CD4-positive, alpha-beta T cell treated with Interferon alpha-2 for 1 hour (primary cell): ENCODE measurements at regions not wholly inside any gene's neighbourhood (a gene's known extent, or its start where the extent isn't known, plus 50 kb on each side); places are given as distances from the start of the nearest gene placed in this dataset.

Experiments
- DNase-seq, 2 donors: peaks; one replicate each; pipeline ENCODE4 v3.0.0-alpha.2; 2020 to 2022

DNA sequence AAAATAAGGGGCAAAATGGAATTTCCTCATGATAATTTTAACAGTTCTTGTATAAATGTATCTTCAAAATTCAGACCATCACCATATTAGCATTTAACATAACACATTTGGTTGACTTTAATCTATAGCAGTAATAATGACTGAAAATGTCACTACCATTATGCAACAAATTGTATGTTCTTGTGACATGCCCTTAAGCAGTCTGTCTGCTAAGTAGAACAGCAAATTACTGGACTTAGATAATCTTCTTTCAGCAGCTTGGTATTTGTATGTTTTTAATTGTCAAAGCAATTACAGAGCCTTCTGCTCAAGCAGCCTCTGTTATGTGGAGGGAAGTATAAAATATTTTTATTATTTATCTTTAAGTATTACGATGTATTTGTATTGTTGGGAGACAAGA lies 214.3 kb upstream of the NXPH2 start:
- no peak for DNase-seq

DNA sequence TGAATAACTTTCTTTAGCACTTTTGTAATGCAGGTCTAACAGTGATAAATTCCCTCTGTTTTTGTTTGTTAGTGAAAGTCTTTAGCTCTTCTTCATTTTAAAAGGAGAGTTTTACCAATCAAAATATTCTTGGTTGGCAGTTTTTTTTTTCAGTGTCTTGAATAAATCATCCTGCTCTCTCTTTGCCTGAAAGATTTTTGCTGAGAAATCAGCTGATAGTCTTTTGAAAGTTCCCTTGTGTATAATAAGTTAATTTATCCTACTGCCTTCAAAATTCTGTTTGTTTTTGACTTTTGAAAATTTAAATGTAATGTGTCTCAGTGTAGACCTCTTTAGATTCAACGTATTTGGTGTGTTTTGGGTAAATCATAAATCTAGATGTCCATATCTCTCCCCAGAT lies 205.7 kb upstream of the NXPH2 start:
- DNase-seq, result no peak

DNA sequence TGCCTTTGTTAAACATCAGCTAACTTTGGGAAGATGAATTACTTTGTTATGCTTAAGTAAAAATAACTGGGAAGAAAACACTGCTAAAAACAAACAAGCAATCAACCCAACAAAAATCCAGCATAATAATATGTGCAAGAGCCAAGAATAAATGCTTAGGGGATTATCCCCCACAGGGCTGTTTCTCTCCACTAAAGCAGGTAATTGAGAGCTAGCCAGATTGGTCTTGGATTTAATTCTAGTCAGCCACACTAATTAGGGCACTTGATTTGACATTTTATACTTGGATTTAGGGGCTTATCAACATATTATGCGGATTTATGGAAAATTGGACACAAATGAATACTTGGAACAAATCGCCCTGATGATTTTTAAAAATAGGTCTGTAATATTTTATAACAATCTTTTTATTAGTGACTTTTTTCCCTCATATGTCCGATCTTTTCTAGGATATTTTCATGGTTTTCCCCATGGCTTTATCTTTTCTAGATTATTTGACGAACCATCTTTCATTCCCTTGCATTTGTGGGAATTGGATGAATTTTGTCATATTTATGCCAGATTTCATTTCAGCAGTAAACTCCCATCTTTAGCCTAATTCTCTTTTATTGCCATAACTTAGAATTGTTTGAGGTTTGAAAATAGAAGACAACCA lies 199.1 kb upstream of the NXPH2 start:
- no peak for DNase-seq

DNA sequence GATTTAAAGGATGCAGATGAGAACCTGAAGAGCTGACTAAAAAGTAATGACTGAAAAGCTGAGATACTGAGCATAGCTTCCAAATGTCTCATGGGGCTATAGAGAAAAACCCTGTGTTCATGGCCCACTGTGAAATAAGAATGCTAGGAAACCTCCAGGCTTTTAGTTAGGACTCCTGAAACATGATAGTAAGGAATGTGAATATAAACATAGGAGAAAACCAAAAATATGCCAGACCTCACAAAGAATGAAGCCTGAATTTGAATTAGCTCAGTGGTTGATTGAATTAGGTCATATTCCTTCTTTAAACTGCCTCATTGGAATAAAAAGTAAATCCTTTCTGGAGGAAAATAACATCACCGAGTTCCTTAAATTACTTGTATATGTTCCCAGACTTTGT lies 194.5 kb upstream of the NXPH2 start:
- DNase-seq, result no peak

DNA sequence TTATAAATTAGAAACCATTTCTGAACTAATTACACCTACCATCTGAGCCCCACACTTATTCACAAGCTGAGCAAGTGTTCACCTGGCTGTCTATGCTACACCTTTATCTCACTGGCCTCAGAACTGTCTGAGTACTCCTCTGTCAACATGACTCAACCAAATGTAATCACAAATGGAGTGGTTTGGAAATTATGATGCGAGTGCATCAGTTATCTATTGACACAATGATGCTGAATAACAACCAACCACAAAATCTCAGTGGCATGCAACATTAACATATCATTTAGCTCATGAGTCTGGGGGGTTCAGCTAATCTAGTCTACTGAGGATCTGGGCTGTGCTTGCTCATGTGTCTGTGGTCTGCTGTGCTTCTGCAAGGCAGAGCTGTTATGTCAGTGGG lies 184.2 kb upstream of the NXPH2 start:
- DNase-seq, result no peak

DNA sequence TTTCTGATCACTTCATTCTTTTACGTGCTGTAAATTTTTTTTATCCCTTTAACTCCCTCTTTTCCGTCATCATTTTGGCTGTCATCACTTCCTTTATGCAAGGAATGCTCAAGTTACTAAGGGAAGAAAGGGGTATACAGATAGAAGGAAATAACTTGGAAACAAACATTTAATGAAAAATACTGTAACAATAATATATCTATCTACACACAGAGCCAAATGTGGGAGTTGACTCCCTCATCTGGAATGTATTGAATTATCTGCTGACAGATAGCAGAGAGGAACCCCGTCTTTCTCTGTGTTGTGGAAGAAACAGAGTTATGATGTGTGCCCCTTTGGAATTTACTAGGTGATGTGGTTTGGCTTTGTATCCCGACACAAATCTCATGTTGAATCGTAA lies 182.5 kb upstream of the NXPH2 start:
- DNase-seq, result no peak

DNA sequence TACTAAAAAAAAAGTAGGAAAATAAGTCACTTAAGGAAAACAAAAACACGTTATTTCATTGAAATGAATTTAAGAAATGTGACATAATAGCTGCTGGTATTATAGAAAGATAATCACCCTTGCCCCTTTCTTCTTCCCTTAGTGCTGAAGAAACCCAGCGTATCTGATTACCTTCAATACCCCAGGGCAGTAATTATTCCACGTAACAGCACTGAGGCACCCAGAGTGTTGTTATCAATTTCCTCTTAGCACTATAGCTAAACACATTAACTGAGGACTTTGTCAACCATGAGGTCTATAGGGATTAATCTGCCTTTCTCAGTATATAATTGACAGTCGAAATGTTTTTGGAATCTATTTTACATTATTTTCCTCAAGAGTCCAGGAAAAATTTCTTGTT lies 180.0 kb upstream of the NXPH2 start:
- DNase-seq, result no peak

DNA sequence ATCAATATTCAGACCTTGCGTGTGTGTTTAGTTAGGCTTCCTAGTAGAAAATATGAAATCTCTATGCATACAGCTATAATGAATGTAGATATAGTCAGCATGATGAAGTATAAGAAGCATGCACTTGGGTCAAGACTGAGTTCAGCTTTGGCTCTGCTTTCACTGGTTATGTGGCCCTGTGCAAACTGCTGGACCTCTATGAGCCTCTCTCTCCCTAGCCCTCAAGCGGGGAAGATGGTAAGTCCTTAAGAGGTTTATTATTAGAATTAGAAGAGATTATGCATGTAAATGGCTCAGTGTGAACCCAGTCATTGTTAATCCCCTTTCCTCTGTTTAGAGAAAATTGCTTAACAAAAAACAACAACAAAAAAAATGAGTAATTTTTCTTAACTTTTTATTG lies 178.8 kb upstream of the NXPH2 start:
- no peak for DNase-seq

DNA sequence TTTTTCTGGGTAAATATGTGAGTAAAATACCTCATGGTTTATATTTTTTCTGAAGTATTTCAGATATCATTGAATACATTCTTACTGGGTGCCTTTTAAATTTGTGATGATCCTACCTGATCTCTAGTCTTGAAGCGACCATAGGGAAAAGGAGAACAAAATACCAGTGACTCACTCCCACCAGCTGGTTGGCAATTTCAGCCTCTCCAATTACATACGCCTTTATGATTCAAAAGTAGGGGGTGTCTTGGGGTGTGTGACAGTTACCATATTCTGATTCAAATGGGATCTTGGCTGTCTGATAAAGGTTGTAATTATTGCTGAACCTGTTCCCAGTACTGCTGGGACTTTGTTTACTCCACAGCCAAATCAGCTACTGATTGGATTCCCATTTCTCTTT lies 175.9 kb upstream of the NXPH2 start:
- no peak for DNase-seq

DNA sequence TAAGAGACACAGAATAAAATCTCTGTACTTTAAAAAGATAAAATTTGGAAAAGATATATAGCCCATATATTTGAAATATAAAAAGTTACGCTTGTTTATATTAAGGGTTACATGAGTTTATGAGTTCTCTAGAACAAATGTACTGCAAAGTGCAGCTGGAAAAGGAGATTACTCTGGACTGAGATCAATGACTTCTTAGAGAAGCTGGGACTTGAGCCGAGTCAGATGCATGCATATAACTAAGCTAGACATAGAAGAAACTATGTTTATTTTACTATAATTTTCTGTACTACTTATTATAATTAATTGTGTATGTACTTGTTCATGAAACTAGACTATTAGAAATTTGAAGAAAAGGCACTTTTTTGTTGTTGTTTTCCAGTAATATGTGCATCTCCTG lies 170.3 kb upstream of the NXPH2 start:
- DNase-seq, result no peak

DNA sequence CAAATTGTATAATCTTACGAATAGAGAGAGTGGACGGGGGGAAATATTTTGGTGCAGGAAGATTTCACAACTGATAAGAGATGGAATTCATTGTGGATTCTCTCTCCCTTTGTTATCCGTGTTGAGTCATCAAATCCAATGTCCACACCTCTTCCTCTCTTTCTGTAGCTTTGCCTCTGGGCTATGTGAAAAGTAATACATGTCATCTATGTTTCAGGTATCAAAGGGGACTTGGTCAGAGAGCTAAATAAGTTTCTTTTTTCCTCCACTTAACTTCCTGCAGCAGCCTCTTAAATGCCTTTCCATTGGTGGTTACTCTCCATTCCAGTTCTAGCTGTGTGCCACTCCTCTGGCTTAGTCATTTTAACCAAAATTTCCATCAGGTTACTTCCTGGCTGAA lies 169.3 kb upstream of the NXPH2 start:
- no peak for DNase-seq

DNA sequence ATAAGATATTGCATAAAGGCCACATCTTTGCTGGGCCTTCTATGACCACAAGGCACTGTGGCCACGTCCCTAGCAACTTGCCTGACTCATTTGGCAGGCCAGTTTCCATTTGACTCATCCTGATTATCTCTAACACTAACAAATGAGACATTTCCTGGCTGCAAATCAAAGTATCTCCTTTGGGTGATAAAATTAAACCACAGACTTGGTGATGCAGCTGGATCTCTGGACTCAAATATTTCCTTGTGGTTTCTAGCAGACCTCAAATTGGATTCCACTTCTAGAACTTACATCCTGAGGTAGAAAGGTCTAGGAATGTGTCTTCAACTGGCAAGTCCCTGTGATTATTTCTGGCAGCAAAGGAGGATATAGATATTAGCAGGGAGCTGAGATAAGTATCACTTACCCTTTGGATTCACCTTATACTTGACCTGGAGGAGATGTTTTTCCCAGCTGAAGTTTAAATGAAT lies 167.9 kb upstream of the NXPH2 start:
- no peak for DNase-seq

DNA sequence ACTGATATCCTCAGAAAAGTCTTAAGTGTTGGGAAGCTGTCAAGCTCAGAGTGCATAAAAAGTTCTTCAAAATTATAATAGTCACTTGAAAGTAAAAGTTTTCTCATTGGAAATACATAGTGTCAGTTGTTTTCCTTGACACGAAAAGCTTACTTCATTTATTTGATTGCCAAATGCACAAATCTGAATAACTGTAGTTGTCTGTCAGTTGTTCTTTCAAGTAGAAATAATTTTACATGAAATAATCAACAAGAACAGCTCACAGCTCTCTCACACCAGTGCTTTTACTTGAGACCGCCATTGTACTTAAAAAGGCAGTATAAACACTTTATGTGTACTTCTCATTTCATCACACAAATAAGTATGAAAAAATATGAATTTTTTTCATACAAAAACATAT lies 163.3 kb upstream of the NXPH2 start:
- no peak for DNase-seq

DNA sequence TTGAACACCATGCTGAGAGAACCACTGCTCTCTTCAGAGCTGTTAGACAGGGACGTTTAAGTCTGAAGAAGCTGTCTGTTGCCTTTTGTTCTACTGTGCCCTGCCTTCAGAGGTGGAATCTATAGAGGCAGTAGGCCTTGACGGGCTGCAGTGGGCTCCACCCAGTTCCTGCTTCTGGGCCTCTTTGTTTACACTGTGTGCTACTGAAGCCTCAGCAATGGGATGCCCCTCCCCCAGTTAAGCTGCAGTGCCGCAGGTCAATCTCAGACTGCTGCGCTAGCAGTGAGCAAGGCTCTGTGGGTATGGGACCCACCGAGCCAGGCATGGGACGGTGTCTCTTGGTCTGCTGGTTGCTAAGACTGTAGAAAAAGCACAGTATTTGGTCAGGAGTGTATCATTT lies 162.3 kb upstream of the NXPH2 start:
- no peak for DNase-seq

DNA sequence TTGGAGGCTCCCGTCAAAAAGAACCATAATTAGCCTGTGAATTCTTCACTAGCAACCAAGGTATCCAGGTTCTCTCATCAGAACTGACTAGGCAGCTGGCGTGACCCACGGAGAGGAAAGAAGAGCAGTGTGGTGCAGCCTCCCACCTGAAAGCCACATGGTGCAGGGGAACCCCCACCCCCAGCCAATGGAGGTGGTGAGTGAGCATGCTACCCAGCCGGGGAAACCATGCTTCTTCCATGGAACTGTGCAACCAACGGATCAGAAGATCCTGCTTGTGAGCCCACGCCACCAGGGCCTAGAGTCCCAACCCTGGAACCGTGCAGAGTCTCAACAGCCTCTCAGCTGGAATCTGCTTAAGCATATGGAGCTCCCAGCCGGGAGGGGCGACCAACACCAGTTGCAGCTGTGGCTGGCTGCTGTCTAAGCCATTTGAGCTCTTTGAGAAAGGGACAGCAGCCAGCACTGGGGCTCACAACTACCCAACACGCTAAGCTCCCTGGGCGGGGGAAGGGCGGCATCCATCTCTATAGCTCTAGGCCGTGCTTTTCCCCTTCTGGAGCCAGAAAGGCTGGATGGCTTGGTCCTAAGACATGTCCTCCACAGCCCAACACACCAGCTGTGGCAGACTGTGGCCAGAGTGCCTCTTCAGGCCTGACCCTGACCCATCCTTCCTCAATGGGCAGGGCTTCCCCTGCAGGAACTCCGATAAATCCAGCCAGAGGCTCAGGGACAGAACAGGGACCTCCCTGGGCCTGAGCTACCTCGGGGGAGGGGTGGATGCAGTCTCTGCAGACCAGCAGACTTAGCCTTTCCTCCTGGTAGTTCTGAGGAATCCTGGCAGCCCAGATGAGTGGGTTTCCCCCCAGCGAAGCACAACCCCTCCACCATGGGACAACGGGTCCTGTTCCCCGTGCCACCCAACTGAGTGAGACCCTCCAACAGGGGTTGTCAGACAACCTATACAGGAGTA lies 151.4 kb upstream of the NXPH2 start:
- no peak for DNase-seq

DNA sequence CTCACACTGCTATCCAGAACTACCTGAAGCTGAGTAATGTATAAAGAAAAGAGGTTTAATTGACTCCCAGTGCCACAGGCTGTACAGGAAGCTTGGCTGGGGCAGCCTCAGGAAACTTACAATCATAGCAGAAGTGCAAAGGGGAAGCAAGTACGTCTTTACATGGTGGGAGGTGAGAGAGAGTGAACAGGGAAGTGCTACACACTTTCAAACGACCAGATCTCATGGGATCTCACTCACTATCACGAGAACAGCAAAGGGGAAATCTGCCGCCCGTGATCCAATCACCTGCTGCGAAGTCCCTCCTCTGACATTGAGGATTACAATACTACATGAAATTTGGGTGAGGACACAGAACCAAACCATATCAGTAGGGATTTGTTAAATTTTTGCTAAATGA lies 150.4 kb upstream of the NXPH2 start:
- DNase-seq, result no peak

DNA sequence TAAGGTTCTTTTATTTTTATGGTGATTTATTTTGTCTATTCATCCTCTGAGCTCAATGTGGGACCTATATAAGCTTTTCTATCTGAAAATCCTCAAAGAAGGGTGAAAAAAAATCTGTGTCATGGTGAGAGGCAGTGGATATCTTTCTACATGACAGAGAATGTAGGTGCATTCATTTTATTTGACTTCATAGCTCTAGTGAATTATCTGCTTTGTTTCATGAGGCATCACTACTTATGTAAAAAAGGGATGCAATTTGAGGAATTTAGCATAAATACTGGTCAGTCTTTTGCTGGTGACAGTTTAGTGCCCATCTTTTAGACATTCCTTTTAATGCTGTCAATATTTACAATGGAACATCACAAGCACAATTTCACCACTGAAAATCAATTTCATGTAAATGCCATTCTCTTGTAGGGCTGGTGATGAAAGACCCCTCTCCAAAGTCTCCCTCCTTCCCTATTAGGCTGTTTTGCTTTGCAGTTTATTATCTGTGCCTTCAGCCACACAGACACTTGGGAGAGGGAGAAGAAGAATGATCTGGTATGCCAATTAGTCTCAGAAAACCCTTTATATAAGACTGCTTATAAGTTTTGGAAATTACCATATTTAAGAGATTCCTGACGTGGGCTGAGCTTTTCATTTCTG lies 148.3 kb upstream of the NXPH2 start:
- no peak for DNase-seq

DNA sequence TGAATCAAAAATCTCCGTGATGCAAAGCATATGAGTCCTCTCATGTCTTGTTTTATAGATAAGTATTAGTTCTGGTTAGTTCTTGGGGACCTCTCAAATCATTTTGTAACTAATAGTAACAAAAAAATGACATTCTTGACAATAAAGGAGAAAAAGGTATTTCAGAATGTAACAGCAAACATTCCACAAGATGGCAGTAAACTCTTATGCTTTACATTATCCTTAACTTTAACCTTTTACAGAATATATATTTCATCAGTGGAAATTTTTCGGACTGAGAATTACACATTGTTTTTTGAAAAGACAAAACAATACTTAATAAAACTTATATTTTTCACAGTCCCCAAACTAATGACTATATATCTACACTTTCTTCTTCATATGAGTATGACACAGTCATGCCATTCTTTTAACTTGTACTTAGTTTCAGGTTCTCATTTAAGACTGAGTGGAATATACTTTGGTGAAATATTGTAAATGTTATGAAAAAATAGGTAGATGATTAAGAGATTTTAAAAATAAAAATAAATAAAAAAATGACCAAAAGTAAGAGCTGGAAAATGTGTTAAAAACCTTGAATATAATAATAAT lies 142.9 kb upstream of the NXPH2 start:
- DNase-seq, result no peak

DNA sequence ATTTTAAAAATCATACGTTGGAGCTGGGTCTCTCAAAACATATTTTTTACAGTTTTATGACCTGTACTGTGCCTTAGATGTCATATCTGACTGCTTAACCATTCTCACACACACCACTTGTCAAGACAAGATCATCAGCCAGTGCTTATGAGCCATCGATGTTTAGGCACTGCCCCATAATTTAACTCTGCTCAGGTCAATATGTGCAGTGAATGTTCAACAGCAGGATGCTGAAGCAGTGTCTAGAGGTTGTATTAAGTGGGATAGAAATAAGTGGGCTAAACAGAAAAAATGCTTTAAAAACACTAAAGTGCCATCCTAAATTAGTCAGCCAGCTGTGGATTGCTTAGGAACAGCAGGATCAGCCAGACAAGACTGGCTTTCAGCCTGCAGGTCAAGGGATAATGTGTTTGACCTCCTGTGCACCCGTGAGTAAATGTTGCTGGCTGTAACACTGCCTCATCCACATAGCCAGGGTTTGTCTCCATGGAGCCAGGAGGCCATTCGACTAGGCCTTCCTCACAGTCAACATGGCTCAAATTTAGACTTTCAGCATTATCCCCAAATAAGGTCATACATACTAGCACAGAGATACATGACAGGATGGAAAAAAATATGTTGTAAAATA lies 139.0 kb upstream of the NXPH2 start:
- DNase-seq, result no peak

DNA sequence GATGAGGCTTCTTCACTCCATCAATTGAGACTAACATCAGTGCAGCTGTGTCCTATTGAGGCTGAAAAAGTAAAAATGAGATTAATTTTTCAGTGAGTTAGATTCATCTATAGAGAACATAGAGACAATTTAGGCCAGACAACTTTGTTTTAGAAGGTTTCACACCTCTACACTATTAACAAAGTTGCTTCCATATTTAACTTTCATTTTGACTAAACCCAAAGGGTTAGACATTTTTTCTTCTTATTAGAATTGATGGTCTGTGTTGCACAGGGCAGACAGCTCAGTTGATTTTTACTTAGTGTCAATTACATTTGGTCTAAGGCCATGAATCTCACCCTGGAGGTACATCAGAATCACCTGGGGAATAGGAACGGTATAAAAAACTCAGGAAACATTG lies 130.2 kb upstream of the NXPH2 start:
- no peak for DNase-seq

DNA sequence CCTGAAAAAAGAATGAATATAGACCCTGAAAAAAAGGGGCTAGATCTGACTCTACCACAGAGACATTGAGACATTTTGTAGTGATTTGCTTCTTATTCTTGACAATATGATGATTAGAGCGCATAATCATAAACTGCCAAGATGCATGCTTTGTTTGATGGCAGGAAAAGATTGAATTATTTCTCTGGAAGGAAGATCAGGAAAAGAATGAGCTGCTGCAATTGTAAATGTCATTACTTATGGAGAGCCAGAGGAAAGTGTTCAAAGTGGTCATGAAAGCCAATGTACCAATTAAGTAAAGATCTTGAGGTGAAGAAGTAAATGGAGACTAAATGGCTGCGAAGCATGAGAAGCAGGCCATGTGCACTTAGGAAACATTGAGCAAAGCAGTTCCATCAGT lies 126.4 kb upstream of the NXPH2 start:
- no peak for DNase-seq

DNA sequence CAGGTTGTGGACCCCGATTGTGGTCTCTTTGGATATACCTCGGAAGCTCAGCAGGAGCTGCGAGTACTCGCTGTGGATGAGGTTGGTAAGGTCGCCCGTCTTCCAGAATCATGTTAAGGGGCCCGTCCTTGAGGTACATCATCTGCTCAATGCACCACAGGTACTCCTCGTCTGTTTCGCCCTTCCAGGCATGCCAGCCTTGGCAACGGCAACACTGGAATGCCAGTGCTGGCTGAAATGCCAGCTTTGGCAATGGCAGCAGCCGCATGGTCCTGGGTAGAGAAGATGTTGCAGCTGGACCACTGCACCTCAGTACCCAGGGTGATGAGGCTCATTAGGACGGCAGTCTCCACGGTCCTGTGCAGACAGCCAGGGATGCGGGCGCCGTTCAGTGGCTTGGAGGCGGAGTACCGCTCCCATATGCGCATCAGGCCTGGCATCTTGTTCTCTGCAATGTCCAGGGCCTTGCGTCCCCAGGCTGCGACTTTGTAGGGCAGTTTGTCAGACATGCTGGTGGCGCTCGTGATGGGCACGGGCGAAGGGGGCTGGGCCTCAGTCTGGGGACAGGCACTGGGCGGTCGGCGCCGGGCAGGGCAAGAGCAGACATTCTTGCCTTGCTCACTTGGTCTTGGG lies 122.2 kb upstream of the NXPH2 start:
- DNase-seq, result no peak

DNA sequence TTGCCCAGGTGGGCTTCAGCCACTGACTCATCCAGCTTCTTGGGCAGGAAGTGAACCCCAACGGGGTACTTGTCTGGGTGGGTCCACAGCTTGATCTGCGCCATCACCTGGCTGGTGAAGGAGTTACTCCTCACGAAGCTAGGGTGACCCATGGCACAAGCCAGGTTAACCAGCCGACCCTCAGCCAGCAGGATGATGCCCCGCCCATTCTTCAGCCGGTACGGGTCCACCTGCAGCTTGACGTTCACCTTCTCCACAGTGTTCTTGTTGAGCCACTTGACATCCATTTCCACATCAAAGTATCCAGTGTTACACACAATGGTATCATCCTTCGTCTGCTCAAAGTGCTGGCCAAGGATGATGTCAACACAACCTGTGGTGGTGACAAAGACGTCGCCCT lies 121.3 kb upstream of the NXPH2 start:
- no peak for DNase-seq
